Liver (tissue), 3 donors: ENCODE measurements at regions not wholly inside any gene's neighbourhood (a gene's known extent, or its start where the extent isn't known, plus 50 kb on each side); places are given as distances from the start of the nearest gene placed in this dataset.

Experiments
- JUND ChIP-seq, 2 donors: IDR thresholded peaks; 2 replicates each; pipeline ENCODE4 v1.6.1; 2016; ENCODE audit warnings: antibody characterized with exemption in 2 of 2
- RXRA ChIP-seq, 2 donors: IDR thresholded peaks; 2 replicates each; pipeline ENCODE4 v1.6.1; 2017 to 2018; ENCODE audit warnings: antibody characterized with exemption in 2 of 2, mild to moderate bottlenecking in 1 of 2
- SP1 ChIP-seq: IDR thresholded peaks from 2 replicates; pipeline ENCODE4 v1.6.1; 2018; ENCODE audit warnings: antibody characterized with exemption, mild to moderate bottlenecking
- TAF1 ChIP-seq: conservative IDR thresholded peaks from 2 replicates; pipeline ENCODE4 v1.6.1; 2016; ENCODE audit warnings: antibody characterized with exemption, mild to moderate bottlenecking
- TF ChIP-seq, protein P1 (sequence below): fragments of 150-350 bp; IDR thresholded peaks from 2 replicates; pipeline ENCODE4 v1.5.1; 2017; ENCODE audit warnings: improper control_type of control experiment, low read depth, low read length; ENCODE audit not compliant: missing input control
- TF ChIP-seq, protein P2 (sequence below): IDR thresholded peaks from 2 replicates; pipeline ENCODE4 v1.6.1; 2016; ENCODE audit warnings: antibody characterized with exemption, mild to moderate bottlenecking
- TF ChIP-seq, protein P3 (sequence below): IDR thresholded peaks from 2 replicates; pipeline ENCODE4 v1.6.1; 2016; ENCODE audit warnings: antibody characterized with exemption
- donor health status: healthy.
- donor health status: healthy.

DNA sequence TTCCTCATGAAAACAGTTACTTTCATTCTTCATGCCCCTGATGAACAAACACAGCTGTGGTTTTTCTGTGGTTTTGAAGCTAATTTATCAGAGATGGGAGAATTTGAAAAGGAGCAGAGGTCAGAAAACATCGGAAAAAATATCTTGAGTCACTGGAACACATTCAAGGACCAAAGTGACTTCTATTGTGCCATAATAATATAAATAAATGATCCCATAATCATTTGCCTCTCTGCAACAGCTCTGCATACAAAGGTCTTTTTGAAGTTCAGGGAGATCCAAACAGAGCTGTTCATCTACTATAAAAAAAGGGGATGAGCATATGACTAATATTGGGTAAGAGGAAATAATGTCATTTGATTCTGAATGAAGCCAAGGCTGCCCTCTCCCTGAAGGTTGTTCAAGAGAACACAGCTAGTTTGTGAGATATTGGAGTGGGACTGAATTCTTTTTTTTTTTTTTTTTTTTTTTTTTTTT, 201.3 kb upstream of the GALNT5 start:
- TF ChIP-seq TAF1 (no peak), RXRA (IDR thresholded peaks at IDR 0.05) (no peak), JUND (IDR thresholded peaks at IDR 0.05) (no peak), SP1 (no peak)
- TF ChIP-seq, protein P1, sequence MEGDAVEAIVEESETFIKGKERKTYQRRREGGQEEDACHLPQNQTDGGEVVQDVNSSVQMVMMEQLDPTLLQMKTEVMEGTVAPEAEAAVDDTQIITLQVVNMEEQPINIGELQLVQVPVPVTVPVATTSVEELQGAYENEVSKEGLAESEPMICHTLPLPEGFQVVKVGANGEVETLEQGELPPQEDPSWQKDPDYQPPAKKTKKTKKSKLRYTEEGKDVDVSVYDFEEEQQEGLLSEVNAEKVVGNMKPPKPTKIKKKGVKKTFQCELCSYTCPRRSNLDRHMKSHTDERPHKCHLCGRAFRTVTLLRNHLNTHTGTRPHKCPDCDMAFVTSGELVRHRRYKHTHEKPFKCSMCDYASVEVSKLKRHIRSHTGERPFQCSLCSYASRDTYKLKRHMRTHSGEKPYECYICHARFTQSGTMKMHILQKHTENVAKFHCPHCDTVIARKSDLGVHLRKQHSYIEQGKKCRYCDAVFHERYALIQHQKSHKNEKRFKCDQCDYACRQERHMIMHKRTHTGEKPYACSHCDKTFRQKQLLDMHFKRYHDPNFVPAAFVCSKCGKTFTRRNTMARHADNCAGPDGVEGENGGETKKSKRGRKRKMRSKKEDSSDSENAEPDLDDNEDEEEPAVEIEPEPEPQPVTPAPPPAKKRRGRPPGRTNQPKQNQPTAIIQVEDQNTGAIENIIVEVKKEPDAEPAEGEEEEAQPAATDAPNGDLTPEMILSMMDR = no peak
- TF ChIP-seq, protein P2, sequence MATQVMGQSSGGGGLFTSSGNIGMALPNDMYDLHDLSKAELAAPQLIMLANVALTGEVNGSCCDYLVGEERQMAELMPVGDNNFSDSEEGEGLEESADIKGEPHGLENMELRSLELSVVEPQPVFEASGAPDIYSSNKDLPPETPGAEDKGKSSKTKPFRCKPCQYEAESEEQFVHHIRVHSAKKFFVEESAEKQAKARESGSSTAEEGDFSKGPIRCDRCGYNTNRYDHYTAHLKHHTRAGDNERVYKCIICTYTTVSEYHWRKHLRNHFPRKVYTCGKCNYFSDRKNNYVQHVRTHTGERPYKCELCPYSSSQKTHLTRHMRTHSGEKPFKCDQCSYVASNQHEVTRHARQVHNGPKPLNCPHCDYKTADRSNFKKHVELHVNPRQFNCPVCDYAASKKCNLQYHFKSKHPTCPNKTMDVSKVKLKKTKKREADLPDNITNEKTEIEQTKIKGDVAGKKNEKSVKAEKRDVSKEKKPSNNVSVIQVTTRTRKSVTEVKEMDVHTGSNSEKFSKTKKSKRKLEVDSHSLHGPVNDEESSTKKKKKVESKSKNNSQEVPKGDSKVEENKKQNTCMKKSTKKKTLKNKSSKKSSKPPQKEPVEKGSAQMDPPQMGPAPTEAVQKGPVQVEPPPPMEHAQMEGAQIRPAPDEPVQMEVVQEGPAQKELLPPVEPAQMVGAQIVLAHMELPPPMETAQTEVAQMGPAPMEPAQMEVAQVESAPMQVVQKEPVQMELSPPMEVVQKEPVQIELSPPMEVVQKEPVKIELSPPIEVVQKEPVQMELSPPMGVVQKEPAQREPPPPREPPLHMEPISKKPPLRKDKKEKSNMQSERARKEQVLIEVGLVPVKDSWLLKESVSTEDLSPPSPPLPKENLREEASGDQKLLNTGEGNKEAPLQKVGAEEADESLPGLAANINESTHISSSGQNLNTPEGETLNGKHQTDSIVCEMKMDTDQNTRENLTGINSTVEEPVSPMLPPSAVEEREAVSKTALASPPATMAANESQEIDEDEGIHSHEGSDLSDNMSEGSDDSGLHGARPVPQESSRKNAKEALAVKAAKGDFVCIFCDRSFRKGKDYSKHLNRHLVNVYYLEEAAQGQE = no peak
- TF ChIP-seq, protein P3, sequence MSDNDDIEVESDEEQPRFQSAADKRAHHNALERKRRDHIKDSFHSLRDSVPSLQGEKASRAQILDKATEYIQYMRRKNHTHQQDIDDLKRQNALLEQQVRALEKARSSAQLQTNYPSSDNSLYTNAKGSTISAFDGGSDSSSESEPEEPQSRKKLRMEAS = no peak
